Osteoblast (primary cell): ENCODE measurements at regions not wholly inside any gene's neighbourhood (a gene's known extent, or its start where the extent isn't known, plus 50 kb on each side); places are given as distances from the start of the nearest gene placed in this dataset.

Experiments
- DNase-seq: peaks from one replicate; pipeline ENCODE4 v3.0.0; 2011; ENCODE audit warnings: low spot score, mixed read lengths; ENCODE audit not compliant: insufficient read length; ENCODE audit errors: missing footprints
- H2AFZ ChIP-seq: 2 replicates; pipeline ENCODE4 v1.6.0; 2011; ENCODE audit warnings: mild to moderate bottlenecking, low read length
- H3K27ac ChIP-seq: 2 replicates; pipeline ENCODE4 v1.5.1; 2011; ENCODE audit warnings: mild to moderate bottlenecking, low read depth, low read length, moderate library complexity
- H3K27me3 ChIP-seq: 2 replicates; pipeline ENCODE4 v1.6.0; 2012; ENCODE audit warnings: mild to moderate bottlenecking, control low read depth, inconsistent platforms, low read length, moderate library complexity; ENCODE audit not compliant: insufficient read depth
- H3K36me3 ChIP-seq: 2 replicates; pipeline ENCODE4 v1.5.1; 2011; ENCODE audit warnings: mild to moderate bottlenecking, low read length, control low read depth, moderate library complexity; ENCODE audit not compliant: insufficient read depth
- H3K4me1 ChIP-seq: 2 replicates; pipeline ENCODE4 v1.5.1; 2011; ENCODE audit warnings: mild to moderate bottlenecking, low read length, control low read depth, moderate library complexity; ENCODE audit not compliant: insufficient read depth
- H3K4me2 ChIP-seq: 2 replicates; pipeline ENCODE4 v1.6.0; 2011; ENCODE audit warnings: mild to moderate bottlenecking, low read length; ENCODE audit not compliant: insufficient read depth
- H3K4me3 ChIP-seq: fragments of 200-600 bp; sonication (generic); 3 replicates; pipeline ENCODE4 v1.5.1; 2012; ENCODE audit warnings: mild to moderate bottlenecking, low read length, inconsistent platforms; ENCODE audit not compliant: insufficient read depth
- H3K79me2 ChIP-seq: 2 replicates; pipeline ENCODE4 v1.6.0; 2012; ENCODE audit warnings: mild to moderate bottlenecking, low read length, control low read depth, inconsistent platforms; ENCODE audit not compliant: insufficient read depth
- H3K9me3 ChIP-seq: 2 replicates; pipeline ENCODE4 v1.5.1; 2011; ENCODE audit warnings: low read depth, low read length, control low read depth
- H4K20me1 ChIP-seq: 2 replicates; pipeline ENCODE4 v1.6.0; 2012; ENCODE audit warnings: mild to moderate bottlenecking, low read length, control low read depth; ENCODE audit not compliant: insufficient read depth
- CTCF ChIP-seq: IDR thresholded peaks from 2 replicates; pipeline ENCODE4 v1.5.1; 2011; ENCODE audit warnings: mild to moderate bottlenecking, low read depth, low read length, moderate library complexity; ENCODE audit errors: extremely low read depth

- Histone ChIP-seq H3K4me2 (peak overlapping the region; percentile 30), H3K79me2 (no peaks in the 10 kb centered on the region), H3K27ac (peak overlapping the region; percentile 36), H3K4me1 (peaks cover 15% of the 10 kb centered on the region), H3K27me3 (peaks cover 31% of the 10 kb centered on the region), H3K4me3 (no peak overlapping the region), H4K20me1 (no peaks in the 10 kb centered on the region), H3K9me3 (no peaks in the 10 kb centered on the region), H2AFZ (peak overlapping the region; percentile 49), H3K36me3 (no peaks in the 10 kb centered on the region)
- no peak for TF ChIP-seq CTCF
- peak; percentile 1 for DNase-seq
These were observed 163.3 kb downstream of the JCAD start for GRCh38 chr10:29896053-29896452.

DNA sequence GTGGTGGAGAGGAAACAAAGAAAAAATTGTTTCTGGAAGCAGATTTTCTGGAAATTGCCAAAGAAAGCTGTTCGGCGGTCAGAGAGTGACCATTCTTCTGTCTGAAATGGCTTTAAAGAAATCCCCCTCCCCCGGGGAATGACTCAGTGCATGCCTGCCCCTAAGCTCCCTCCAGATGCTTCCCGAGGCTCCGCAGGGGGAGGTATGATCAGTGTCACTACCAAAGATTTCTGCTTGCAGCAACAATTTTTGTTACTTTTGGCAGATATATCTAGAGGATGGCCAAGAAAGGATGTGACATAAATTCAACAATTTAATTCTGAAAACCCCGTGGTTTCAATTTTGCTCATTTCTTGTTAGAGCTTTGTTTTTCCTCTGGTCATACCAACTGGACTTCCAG, 163.9 kb downstream of the JCAD start:
- Histone ChIP-seq H3K4me1 (peaks cover 15% of the 10 kb centered on the region), H3K4me2 (peak overlapping the region; percentile 30), H3K79me2 (no peaks in the 10 kb centered on the region), H3K27ac (peak overlapping the region; percentile 43), H3K9me3 (no peaks in the 10 kb centered on the region), H2AFZ (no peak overlapping the region), H3K4me3 (peak overlapping the region; percentile 28), H3K27me3 (peaks cover 27% of the 10 kb centered on the region), H4K20me1 (no peaks in the 10 kb centered on the region), H3K36me3 (no peaks in the 10 kb centered on the region)
- no peak for TF ChIP-seq CTCF
- DNase-seq, result peak; percentile 90

GRCh38 chr10:29888321-29888720, 171.1 kb downstream of the JCAD start:
- Histone ChIP-seq H3K4me2 (no peak overlapping the region), H2AFZ (no peak overlapping the region), H3K79me2 (no peaks in the 10 kb centered on the region), H3K4me3 (no peak overlapping the region), H3K4me1 (no peaks in the 10 kb centered on the region), H3K27ac (no peak overlapping the region), H3K27me3 (peaks cover 58% of the 10 kb centered on the region), H3K36me3 (no peaks in the 10 kb centered on the region), H3K9me3 (no peaks in the 10 kb centered on the region), H4K20me1 (no peaks in the 10 kb centered on the region)
- DNase-seq, result no peak
- no peak for TF ChIP-seq CTCF

DNA sequence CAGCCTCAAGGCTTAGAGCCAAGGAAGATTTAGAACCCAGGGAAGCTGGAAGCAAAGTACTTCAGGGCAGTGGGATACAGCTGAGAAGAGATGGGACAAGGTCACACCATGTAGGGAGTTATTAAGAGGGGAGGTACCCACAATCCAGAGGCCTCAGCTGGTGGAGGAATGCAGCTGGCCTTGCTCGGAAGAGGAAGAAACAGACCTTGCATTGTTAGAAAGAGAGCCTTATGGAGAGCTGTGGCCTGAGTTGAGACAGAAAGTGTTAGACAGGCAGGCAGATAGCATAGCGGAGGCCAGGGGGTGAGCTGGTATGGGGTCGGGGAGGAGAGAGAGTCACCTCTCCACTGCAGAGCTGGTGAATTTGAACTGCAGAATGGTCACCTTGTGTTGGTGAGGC, 173.1 kb downstream of the JCAD start:
- no peak for TF ChIP-seq CTCF
- no peaks in the 10 kb centered on the region for H3K4me1 ChIP-seq
- H3K27ac ChIP-seq, result no peak overlapping the region
- H3K4me2 ChIP-seq, result no peak overlapping the region
- no peaks in the 10 kb centered on the region for H3K79me2 ChIP-seq
- no peak for DNase-seq
- H3K27me3 ChIP-seq, result peaks cover 69% of the 10 kb centered on the region
- no peaks in the 10 kb centered on the region for H4K20me1 ChIP-seq
- H3K36me3 ChIP-seq, result no peaks in the 10 kb centered on the region
- H2AFZ ChIP-seq, result no peak overlapping the region
- H3K4me3 ChIP-seq, result no peak overlapping the region
- H3K9me3 ChIP-seq, result no peaks in the 10 kb centered on the region
